Sciatic nerve (tissue), 2 donors: ENCODE measurements at regions not wholly inside any gene's neighbourhood (a gene's known extent, or its start where the extent isn't known, plus 50 kb on each side); places are given as distances from the start of the nearest gene placed in this dataset.
"Not testable (repeated sequence)": the region's sequence is repeated elsewhere in the genome, so short reads cannot be mapped to it uniquely, and the experiment has no call there.

Source experiments
- ATAC-seq: fragments of 200-7000 bp; cut with Tn5 transposase; one replicate; pipeline ENCODE4 v1.9.1; 2020; ENCODE audit warnings: mild to moderate bottlenecking, moderate library complexity
- DNase-seq: peaks from one replicate; pipeline ENCODE4 v3.0.0-alpha.2; 2020; ENCODE audit warnings: low spot score
- intact Hi-C: fragments of 100-400 bp; cut with DNase I; formaldehyde crosslinking; loops from one replicate; pipeline ENCODE4 v1.14.2; 2022
- donor health status: DM: no; HTN: no; CAD: no.
- donor health status: DM: no; HTN: no; CAD: no.

- intact Hi-C loops, DNase-seq, ATAC-seq: not testable (repeated sequence)
These were observed 330.1 kb upstream of the AR start for GRCh38 chrX:67213686-67214085.

DNA sequence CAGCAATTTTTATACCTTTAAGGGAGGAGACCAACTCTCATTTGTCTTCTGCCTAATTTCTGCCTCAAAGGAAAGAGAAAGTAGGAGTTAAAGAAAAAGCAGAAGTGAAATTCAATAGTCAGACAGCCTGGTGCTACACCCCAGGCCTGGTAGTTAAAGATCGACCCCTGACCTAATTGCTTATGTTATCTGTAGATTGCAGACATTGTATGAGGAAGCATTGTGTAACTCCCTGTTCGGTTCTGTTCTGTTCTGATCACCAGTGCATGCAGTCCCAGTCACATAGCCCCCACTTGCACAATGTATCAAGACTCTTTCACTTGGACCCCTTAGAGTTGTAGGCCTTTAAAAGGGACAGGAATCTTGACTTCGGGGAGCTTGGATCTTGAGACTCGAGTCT, 335.9 kb upstream of the AR start:
- intact Hi-C loops = no loop called here
- DNase-seq = no peak
- no peak for ATAC-seq

DNA sequence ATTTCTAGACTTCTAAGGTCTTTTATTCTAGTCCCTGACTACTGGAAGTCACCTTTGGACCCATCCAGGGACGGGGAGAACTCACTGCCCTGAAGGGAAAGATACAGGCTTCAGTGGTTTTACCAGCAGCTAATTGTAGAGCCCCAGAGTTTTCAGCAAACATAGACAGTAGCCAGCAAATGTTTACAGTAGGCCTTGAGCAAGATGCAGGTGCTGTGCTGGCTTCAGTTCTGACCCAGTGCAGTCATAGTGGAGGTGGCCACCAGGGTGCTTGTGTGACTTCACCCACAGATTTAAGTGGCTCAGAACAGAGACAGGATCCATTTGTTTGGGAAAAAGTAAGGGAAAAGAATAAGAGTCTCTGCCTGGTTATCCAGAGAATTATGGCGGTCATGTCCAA, 384.4 kb upstream of the AR start:
- ATAC-seq (no peak), DNase-seq (no peak)
- intact Hi-C loops = no loop called here

GRCh38 chrX:67114635-67115034, 429.2 kb upstream of the AR start:
- ATAC-seq (no peak), DNase-seq (no peak)
- intact Hi-C loops = no loop called here

DNA sequence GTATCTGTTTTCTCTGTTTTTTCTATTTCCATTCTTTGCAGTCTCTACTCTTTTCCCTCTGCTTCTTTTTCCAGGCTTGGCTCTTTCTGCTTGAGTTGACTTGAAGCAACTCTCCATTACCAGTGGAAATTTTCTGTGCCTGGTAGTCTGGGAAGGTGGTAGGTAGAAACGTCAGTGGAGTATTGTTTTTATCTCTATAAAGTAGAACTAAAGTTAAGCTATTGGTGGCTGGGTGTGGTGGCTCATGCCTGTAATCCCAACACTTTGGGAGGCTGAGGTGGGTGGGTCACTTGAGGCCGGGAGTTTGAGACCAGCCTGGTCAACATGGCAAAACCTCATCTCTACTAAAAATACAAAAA, 438.1 kb upstream of the AR start:
- ATAC-seq (no peak), DNase-seq (no peak)
- intact Hi-C loops = no loop called here

- ATAC-seq (peak; percentile 58), DNase-seq (no peak)
- intact Hi-C loops = no loop called here
These were observed 438.7 kb upstream of the AR start for GRCh38 chrX:67104982-67105757.

- ATAC-seq = no peak
- intact Hi-C loops = no loop called here
- no peak for DNase-seq
These were observed 443.6 kb upstream of the AR start for GRCh38 chrX:67100031-67100884.

- intact Hi-C loops = no loop called here
- DNase-seq (no peak), ATAC-seq (no peak)
These were observed 449.8 kb upstream of the AR start for GRCh38 chrX:67094061-67094460.

- no peak for DNase-seq
- ATAC-seq = no peak
- intact Hi-C loops = no loop called here
These were observed 411.9 kb upstream of the EDA2R start for GRCh38 chrX:67050760-67051159.

- intact Hi-C loops = no loop called here
- DNase-seq = no peak
- ATAC-seq = no peak
These were observed 406.0 kb upstream of the EDA2R start for GRCh38 chrX:67044866-67045265.

DNA sequence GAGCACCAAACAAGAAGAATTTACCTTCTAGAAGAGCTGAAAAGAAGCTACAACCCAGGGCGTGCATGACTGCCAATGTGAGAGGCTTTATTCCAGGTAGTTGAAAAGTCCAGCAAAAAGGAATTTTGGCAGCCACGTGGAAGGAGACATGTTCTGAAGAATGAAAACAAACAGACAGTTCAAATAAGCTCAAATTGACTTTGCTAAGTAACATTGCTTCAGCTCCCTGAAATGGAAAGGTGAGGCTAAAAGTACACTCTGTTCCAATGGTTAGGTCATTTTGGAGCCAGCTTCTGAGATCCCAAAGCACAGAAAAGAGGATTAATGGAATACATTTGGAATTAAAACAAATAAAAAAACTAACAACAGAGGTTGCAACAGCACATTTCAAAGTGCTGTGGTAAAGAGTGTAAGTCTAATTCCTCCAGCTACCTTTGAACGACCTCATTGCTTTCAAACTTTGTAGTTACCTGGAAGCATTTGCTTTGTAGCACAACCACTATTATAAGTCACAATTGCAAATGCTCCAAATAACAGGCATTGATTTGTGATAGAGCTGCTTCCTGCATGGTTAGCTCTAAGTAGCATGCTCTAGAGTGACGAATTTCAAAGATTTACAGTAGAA, 405.3 kb upstream of the EDA2R start:
- DNase-seq = no peak
- peak; percentile 28 for ATAC-seq
- intact Hi-C loops = no loop called here

GRCh38 chrX:67004451-67004850, 365.6 kb upstream of the EDA2R start:
- DNase-seq (no peak), ATAC-seq (no peak)
- intact Hi-C loops = no loop called here

DNA sequence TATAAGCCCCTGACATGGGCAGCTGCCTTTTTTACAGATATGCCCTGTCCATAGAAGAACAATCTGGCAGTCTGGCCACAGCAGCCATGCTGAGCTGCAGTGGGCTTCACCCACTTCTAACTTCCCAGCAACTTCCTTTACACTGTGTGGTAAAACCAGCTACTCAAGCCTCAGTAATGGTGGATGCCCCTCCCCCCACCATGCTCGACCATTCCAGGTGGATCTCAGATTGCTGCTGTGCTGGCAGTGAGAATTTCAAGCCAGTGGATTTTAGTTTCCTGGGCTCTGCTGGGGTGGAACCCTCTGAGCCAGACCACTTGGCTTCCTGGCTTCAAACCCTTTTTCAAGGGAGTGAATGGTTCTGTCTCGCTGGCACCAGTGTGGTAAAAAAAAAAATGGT, 355.9 kb upstream of the EDA2R start:
- DNase-seq = no peak
- intact Hi-C loops = no loop called here
- no peak for ATAC-seq

DNA sequence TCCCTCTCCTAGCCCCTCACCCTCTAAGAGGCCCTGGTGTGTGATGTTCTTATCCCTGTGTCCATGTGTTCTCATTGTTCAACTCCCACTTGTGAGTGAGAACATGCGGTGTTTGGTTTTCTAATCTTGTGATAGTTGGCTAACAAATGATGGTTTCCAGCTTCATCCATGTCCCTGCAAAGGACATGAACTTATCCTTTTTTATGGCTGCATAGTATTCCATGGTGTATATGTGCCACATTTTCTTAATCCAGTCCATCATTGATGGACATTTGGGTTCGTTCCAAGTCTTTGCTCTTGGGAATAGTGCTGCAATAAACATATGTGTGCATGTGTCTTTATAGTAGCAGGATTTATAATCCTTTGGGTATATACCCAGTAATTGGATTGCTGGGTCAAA, 353.2 kb upstream of the EDA2R start:
- ATAC-seq, DNase-seq, intact Hi-C loops: not testable (repeated sequence)

DNA sequence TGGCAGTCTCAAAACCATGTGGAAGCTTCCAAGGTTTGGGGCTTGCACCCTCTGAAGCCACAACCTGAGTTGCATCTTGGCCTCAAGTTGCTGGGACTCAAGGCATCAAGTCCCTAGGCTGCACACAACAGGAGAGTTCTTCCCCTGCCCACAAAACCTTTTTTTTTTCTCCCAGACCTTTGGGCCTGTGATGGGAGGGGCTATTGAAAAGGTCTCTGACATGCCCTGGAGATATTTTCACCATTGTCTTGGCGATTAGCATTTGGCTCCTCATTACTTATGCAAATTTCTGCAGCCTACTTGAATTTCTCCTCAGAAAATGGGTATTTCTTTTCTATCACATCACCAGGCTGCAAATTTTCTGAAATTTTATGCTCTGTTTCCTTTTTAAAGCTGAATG, 349.5 kb upstream of the EDA2R start:
- intact Hi-C loops = no loop called here
- ATAC-seq = no peak
- no peak for DNase-seq

DNA sequence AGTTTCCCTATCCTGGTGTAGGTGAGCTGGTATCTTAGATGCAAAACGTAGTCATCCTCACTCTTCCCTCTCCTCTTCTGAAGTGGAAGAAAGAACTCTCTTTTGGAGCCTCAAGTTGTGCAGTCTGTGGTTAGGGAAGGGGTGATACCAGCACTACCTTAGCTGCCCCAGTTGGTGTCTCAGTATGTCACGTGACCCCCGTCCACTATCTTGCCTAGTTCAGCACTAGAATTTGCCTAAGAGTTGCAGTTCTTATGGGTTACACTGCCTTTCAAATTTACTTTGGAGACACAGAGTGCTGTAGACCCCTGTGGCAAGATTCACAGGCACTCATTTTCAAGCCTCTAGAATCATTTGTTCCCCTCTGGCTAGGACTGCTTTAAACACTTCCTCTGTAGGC, 322.8 kb upstream of the EDA2R start:
- intact Hi-C loops = no loop called here
- DNase-seq (no peak), ATAC-seq (no peak)

DNA sequence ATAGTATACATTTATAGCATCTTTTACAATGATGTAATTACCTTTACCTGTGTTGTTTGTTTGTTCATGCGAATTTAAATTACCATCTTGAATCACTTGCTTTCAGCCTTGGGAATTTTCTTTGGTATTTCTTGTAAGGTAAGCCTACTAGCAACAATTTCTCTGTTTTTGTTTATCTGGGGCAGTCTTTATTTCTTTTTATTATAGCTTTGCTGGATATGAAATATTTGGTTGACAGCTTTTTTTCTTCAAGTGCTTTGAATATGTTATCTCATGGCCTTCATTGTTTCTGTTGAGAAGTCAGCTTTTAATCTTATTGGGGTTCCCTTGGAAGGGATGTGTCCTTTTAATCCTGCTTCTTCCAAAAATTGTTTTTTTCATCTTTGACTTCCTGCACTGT, 292.8 kb upstream of the EDA2R start:
- intact Hi-C loops = no loop called here
- DNase-seq = no peak
- no peak for ATAC-seq

DNA sequence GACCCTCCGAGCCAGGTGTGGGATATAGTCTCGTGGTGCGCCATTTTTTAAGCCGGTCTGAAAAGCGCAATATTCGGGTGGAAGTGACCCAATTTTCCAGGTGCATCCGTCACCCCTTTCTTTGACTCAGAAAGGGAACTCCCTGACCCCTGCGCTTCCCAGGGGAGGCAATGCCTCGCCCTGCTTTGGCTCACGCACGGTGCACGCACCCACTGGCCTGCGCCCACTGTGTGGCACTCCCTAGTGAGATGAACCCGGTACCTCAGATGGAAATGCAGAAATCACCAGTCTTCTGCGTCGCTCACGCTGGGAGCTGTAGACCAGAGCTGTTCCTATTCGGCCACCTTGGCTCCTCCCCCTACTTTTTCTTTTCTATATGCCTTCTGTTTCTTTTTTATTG, 291.6 kb upstream of the EDA2R start:
- intact Hi-C loops, ATAC-seq, DNase-seq: not testable (repeated sequence)

- DNase-seq (no peak), ATAC-seq (no peak)
- intact Hi-C loops = no loop called here
These were observed 281.4 kb upstream of the EDA2R start for GRCh38 chrX:66920296-66920695.

DNA sequence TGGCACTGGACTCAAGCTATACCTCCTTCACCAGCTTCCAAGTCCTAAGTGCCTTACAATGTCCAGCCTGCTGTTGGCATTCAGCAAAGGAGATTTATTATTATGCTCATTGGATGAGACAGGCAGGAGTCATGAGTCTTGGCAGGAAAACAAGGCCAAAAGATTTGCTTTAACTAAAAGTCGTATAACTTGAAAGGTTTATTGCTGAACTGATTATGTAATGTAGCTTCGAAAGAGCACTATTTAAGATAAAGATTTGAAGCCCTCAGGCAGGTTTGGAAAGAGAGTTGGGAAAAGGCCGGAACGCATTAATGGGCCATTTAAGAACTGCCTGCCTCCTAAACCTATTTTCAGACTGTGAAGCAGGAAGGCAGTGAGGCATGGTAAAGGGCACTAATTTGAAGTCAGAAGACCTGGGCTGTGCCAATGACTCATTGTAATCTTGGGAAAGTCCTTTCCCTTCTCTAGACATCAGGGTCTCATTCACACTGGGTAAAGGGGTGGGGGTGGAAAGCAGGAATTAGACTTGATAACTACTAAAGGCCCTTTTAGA, 280.5 kb upstream of the EDA2R start:
- DNase-seq (no peak), ATAC-seq (no peak)
- intact Hi-C loops = no loop called here
